ENCODE measurements at regions not wholly inside any gene's neighbourhood (a gene's known extent, or its start where the extent isn't known, plus 50 kb on each side); places are given as distances from the start of the nearest gene placed in this dataset.
"Not testable (repeated sequence)": the region's sequence is repeated elsewhere in the genome, so short reads cannot be mapped to it uniquely, and the experiment has no call there.

- no peak overlapping the region for H3K4me3 ChIP-seq (ENCODE audit: low read length)
- H3K9ac ChIP-seq (ENCODE audit: low read depth, low read length), result no peak overlapping the region
- no peaks in the 10 kb centered on the region for H3K36me3 ChIP-seq (ENCODE audit: insufficient read depth, low read length)
- no peaks in the 10 kb centered on the region for H3K9me3 ChIP-seq (ENCODE audit: insufficient read depth, low read depth, low read length)
- 100% methylated on average over 1 of the region's 1 CpG for WGBS
- H3K27ac ChIP-seq (ENCODE audit: low read depth, low read length), result no peak overlapping the region
- H3K4me1 ChIP-seq (ENCODE audit: insufficient read depth, low read length), result no peaks in the 10 kb centered on the region
- no peaks in the 10 kb centered on the region for H3K27me3 ChIP-seq (ENCODE audit: insufficient read depth, low read length)
Observed at GRCh38 chr2:41199334-41199733, 747.4 kb upstream of the SLC8A1 start.

GRCh38 chr2:41204315-41204714 is 752.4 kb upstream of the SLC8A1 start:
- 89% methylated on average over 3 of the region's 3 CpGs for WGBS
- Histone ChIP-seq H3K9me3 (ENCODE audit: insufficient read depth, low read depth, low read length) (no peaks in the 10 kb centered on the region), H3K27ac (ENCODE audit: low read depth, low read length) (no peak overlapping the region), H3K36me3 (ENCODE audit: insufficient read depth, low read length) (no peaks in the 10 kb centered on the region), H3K4me3 (ENCODE audit: low read length) (no peak overlapping the region), H3K9ac (ENCODE audit: low read depth, low read length) (no peak overlapping the region), H3K27me3 (ENCODE audit: insufficient read depth, low read length) (no peaks in the 10 kb centered on the region), H3K4me1 (ENCODE audit: insufficient read depth, low read length) (no peaks in the 10 kb centered on the region)

GRCh38 chr2:41206004-41206403 is 754.1 kb upstream of the SLC8A1 start:
- H3K27me3 ChIP-seq (ENCODE audit: insufficient read depth, low read length), result no peaks in the 10 kb centered on the region
- WGBS, result 91% methylated on average over 1 of the region's 1 CpG
- no peaks in the 10 kb centered on the region for H3K9me3 ChIP-seq (ENCODE audit: insufficient read depth, low read depth, low read length)
- H3K4me1 ChIP-seq (ENCODE audit: insufficient read depth, low read length), result no peaks in the 10 kb centered on the region
- no peak overlapping the region for H3K9ac ChIP-seq (ENCODE audit: low read depth, low read length)
- H3K27ac ChIP-seq (ENCODE audit: low read depth, low read length), result no peak overlapping the region
- H3K36me3 ChIP-seq (ENCODE audit: insufficient read depth, low read length), result no peaks in the 10 kb centered on the region
- H3K4me3 ChIP-seq (ENCODE audit: low read length), result no peak overlapping the region

- Histone ChIP-seq H3K4me3 (ENCODE audit: low read length) (no peak overlapping the region), H3K4me1 (ENCODE audit: insufficient read depth, low read length) (no peaks in the 10 kb centered on the region), H3K27ac (ENCODE audit: low read depth, low read length) (no peak overlapping the region), H3K27me3 (ENCODE audit: insufficient read depth, low read length) (no peaks in the 10 kb centered on the region), H3K9me3 (ENCODE audit: insufficient read depth, low read depth, low read length) (no peaks in the 10 kb centered on the region), H3K9ac (ENCODE audit: low read depth, low read length) (no peak overlapping the region), H3K36me3 (ENCODE audit: insufficient read depth, low read length) (no peaks in the 10 kb centered on the region)
- 90% methylated on average over 2 of the region's 2 CpGs for WGBS
Observed at GRCh38 chr2:41207578-41207977, 755.7 kb upstream of the SLC8A1 start.

- 94% methylated on average over 4 of the region's 4 CpGs for WGBS
- H3K27me3 ChIP-seq (ENCODE audit: insufficient read depth, low read length); H3K36me3 ChIP-seq (ENCODE audit: insufficient read depth, low read length); H3K4me3 ChIP-seq (ENCODE audit: low read length); H3K27ac ChIP-seq (ENCODE audit: low read depth, low read length); H3K9ac ChIP-seq (ENCODE audit: low read depth, low read length); H3K9me3 ChIP-seq (ENCODE audit: insufficient read depth, low read depth, low read length); H3K4me1 ChIP-seq (ENCODE audit: insufficient read depth, low read length): not testable (repeated sequence)
Observed at GRCh38 chr2:41210030-41210429, 758.1 kb upstream of the SLC8A1 start.

- no peak overlapping the region for H3K4me3 ChIP-seq (ENCODE audit: low read length)
- WGBS, result 100% methylated on average over 1 of the region's 1 CpG
- H3K36me3 ChIP-seq (ENCODE audit: insufficient read depth, low read length), result no peaks in the 10 kb centered on the region
- H3K27ac ChIP-seq (ENCODE audit: low read depth, low read length), result no peak overlapping the region
- H3K4me1 ChIP-seq (ENCODE audit: insufficient read depth, low read length), result no peaks in the 10 kb centered on the region
- no peak overlapping the region for H3K9ac ChIP-seq (ENCODE audit: low read depth, low read length)
- no peaks in the 10 kb centered on the region for H3K27me3 ChIP-seq (ENCODE audit: insufficient read depth, low read length)
- no peaks in the 10 kb centered on the region for H3K9me3 ChIP-seq (ENCODE audit: insufficient read depth, low read depth, low read length)
Observed at GRCh38 chr2:41216978-41217377, 765.1 kb upstream of the SLC8A1 start.

GRCh38 chr2:41222593-41222992 is 770.7 kb upstream of the SLC8A1 start:
- H3K27me3 ChIP-seq (ENCODE audit: insufficient read depth, low read length), result no peaks in the 10 kb centered on the region
- no peaks in the 10 kb centered on the region for H3K4me1 ChIP-seq (ENCODE audit: insufficient read depth, low read length)
- no peaks in the 10 kb centered on the region for H3K9me3 ChIP-seq (ENCODE audit: insufficient read depth, low read depth, low read length)
- no peaks in the 10 kb centered on the region for H3K36me3 ChIP-seq (ENCODE audit: insufficient read depth, low read length)
- H3K9ac ChIP-seq (ENCODE audit: low read depth, low read length), result no peak overlapping the region
- WGBS, result 76% methylated on average over 1 of the region's 1 CpG
- no peak overlapping the region for H3K27ac ChIP-seq (ENCODE audit: low read depth, low read length)
- no peak overlapping the region for H3K4me3 ChIP-seq (ENCODE audit: low read length)

- no peak overlapping the region for H3K9ac ChIP-seq (ENCODE audit: low read depth, low read length)
- 0% methylated on average over 1 of the region's 1 CpG for WGBS
- H3K36me3 ChIP-seq (ENCODE audit: insufficient read depth, low read length), result no peaks in the 10 kb centered on the region
- H3K4me1 ChIP-seq (ENCODE audit: insufficient read depth, low read length), result peaks cover 18% of the 10 kb centered on the region
- peak overlapping the region; percentile 58 for H3K27ac ChIP-seq (ENCODE audit: low read depth, low read length)
- H3K4me3 ChIP-seq (ENCODE audit: low read length), result no peak overlapping the region
- 0 out of 2 replicates have a peak, but pooled peaks cover 2% of the 10 kb centered on the region for H3K9me3 ChIP-seq (ENCODE audit: insufficient read depth, low read depth, low read length)
- H3K27me3 ChIP-seq (ENCODE audit: insufficient read depth, low read length), result no peaks in the 10 kb centered on the region
Observed at GRCh38 chr2:41234093-41234492, 782.2 kb upstream of the SLC8A1 start.

GRCh38 chr2:41241325-41242000 is 789.6 kb upstream of the SLC8A1 start:
- no peak overlapping the region for H3K4me3 ChIP-seq (ENCODE audit: low read length)
- H3K4me1 ChIP-seq (ENCODE audit: insufficient read depth, low read length), result no peaks in the 10 kb centered on the region
- no peaks in the 10 kb centered on the region for H3K9me3 ChIP-seq (ENCODE audit: insufficient read depth, low read depth, low read length)
- no peaks in the 10 kb centered on the region for H3K36me3 ChIP-seq (ENCODE audit: insufficient read depth, low read length)
- no peak overlapping the region for H3K9ac ChIP-seq (ENCODE audit: low read depth, low read length)
- no peak overlapping the region for H3K27ac ChIP-seq (ENCODE audit: low read depth, low read length)
- H3K27me3 ChIP-seq (ENCODE audit: insufficient read depth, low read length), result no peaks in the 10 kb centered on the region
- WGBS, result 96% methylated on average over 4 of the region's 4 CpGs

GRCh38 chr2:41242001-41242331 is 790.1 kb upstream of the SLC8A1 start:
- H3K27ac ChIP-seq (ENCODE audit: low read depth, low read length), result no peak overlapping the region
- H3K36me3 ChIP-seq (ENCODE audit: insufficient read depth, low read length), result no peaks in the 10 kb centered on the region
- no peaks in the 10 kb centered on the region for H3K9me3 ChIP-seq (ENCODE audit: insufficient read depth, low read depth, low read length)
- H3K9ac ChIP-seq (ENCODE audit: low read depth, low read length), result no peak overlapping the region
- no peak overlapping the region for H3K4me3 ChIP-seq (ENCODE audit: low read length)
- H3K27me3 ChIP-seq (ENCODE audit: insufficient read depth, low read length), result no peaks in the 10 kb centered on the region
- H3K4me1 ChIP-seq (ENCODE audit: insufficient read depth, low read length), result no peaks in the 10 kb centered on the region
- WGBS, result 99% methylated on average over 4 of the region's 4 CpGs

- Histone ChIP-seq H3K9me3 (ENCODE audit: insufficient read depth, low read depth, low read length) (no peaks in the 10 kb centered on the region), H3K4me1 (ENCODE audit: insufficient read depth, low read length) (no peaks in the 10 kb centered on the region), H3K27me3 (ENCODE audit: insufficient read depth, low read length) (no peaks in the 10 kb centered on the region), H3K36me3 (ENCODE audit: insufficient read depth, low read length) (no peaks in the 10 kb centered on the region), H3K27ac (ENCODE audit: low read depth, low read length) (no peak overlapping the region), H3K4me3 (ENCODE audit: low read length) (no peak overlapping the region), H3K9ac (ENCODE audit: low read depth, low read length) (no peak overlapping the region)
- WGBS, result 93% methylated on average over 7 of the region's 7 CpGs
Observed at GRCh38 chr2:41267929-41268659, 779.7 kb upstream of the PKDCC start.

Data from HUES64 (cell line).